ENCODE measurements at regions not wholly inside any gene's neighbourhood (a gene's known extent, or its start where the extent isn't known, plus 50 kb on each side); places are given as distances from the start of the nearest gene placed in this dataset.
A peak's percentile ranks its signal among the peaks of the same experiment; 100 is the strongest.
"Not testable (repeated sequence)": the region's sequence is repeated elsewhere in the genome, so short reads cannot be mapped to it uniquely, and the experiment has no call there.

DNA sequence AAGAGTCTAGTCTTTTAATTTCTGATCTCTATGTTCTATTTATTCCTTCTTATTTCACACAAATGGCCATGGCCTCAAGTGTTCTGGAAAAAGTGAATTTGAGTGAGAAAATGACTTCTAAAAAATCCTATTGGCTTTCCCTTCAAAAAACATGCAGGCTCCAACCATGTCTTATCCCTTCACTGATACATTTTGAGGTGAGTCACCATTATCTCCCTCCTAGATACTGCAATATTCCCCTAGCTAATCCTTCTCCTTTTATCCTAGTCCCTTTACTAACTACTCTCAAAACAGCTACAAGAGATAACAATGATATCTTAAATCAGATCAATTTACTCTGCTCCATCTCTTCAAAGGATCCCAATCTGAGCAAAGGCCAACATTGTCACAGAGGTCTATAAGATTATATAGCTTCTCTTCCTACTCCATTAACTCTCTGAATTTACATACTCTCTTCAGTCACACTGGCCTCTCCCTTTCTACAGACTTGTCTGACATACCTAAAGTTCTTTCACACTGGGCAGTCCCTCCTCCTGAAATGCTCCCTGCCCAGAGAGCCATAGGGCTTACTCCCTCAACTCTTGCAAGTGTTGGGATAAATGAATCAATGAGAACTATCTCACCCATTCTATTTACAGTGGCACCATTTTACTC, 129.2 kb downstream of the TENT5A start:
- no peak for DNase-seq

DNA sequence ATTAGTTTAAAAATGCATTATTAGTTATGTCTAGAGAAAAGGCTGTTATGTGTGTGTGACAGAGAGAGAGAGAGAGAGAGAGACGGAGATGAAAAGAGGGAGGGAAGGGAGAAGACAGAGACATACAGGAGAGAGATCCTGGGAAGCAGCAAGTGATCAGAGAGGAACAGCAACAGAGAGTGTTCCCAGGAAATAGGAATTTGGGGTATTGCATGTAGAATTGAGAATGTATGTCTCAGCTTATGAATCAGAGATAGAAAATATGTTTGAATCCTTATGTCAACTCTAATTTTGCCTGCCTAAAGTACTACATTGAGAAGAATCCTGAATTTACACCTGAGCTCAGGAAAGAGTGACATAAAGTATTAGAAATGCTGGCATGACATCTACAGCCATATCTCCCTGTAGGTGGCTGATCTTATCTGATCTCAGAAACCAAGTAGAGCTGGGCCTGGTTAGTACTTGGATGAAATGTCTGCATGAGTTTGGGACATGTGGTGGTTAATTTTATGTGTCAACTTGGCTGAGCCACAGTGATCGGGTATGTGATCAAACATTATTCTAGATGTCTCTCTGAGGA, 130.6 kb downstream of the TENT5A start:
- no peak for DNase-seq

DNA sequence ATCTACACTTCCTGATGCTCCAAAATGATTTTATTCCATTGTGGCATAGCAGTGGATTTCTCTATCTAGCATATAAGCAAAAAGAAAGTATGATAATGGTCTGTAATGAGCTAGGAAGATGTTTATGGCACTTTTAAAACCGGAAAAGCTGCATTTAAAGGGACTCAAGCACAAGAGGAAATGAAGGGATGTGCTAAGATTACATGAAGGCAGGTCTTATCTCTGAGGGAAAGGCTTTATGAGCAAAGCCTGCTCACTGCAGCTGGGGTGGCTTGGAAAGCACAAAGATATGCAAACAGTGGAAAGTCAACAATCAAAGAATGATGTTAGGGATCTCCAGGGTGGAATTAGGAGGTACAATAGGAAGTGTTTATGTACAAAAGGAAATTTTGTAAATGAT, 138.2 kb downstream of the TENT5A start:
- DNase-seq: peak; percentile 72

DNA sequence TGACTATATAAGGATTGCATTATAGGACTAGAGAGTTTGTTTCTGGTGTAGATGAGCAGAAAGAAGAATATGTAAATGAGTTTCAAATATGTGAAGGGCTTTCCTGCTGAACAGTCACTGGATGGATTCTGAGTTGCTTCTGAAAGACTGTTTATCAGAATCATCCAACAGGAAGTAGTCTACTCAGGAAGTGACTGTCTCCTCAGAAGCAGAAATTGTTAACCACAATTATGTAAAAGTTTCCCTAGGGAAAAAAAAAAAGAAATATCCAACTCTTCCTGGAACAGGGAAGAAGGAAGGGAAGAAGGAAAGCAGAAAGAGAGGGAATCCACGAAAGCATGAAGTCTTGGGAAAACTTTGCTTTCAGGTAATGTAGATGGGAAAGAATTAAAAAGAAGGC, 138.9 kb downstream of the TENT5A start:
- DNase-seq: no peak

DNA sequence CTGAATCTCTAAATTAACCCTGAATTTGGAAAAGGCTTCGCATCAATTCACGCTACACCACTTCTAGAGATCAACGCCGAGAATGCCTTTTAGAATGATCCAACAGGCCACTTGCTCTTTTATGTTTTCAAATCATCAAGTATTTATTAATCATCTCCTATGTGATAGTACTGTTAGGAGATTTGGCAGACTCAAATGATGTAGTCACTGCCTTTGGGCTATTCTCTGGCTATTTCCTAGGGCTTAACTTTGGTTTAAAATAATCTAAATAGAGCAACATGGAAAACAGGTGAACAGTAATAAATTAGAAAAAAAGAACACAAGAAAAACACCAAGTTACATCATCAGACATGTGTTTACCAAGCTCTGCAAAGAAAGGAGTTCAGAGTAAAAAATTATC, 140.3 kb downstream of the TENT5A start:
- no peak for DNase-seq

DNA sequence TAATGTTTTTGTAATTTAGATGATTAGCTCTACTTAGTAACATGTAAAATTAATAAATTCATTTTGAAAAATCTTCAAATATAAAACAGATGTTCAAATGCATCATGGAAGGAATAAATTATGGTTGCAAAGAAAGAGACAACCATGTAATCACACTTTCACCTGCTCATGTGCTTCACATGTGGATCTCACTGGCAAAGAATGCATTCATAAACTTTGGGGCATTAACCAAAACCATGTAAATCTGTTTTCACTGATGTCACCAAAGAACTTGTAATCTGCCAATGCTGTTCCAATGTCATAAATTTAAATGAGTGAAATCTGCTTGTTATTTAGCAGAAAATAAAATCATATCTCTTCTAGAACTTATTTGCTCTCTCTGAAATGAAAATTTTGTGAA, 142.7 kb downstream of the TENT5A start:
- no peak for DNase-seq

DNA sequence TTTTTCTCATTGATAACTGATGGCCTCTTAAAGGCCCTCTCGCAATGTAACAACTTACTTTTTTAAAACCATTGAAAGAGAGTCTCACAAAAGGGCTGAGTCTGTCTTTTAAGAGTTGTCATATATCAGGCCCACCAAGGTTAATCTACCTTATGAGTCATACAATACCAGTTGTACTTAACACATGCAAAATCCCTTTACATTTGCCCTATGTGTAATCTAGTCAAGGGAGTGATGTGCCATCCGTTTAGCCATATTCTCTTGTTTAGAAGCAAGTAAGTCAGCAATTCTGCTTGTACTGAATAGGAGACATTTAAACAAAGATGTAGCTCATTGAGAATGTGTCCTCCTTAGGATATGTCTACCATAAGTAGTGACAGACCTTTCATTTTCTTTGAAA, 143.7 kb downstream of the TENT5A start:
- DNase-seq: no peak

DNA sequence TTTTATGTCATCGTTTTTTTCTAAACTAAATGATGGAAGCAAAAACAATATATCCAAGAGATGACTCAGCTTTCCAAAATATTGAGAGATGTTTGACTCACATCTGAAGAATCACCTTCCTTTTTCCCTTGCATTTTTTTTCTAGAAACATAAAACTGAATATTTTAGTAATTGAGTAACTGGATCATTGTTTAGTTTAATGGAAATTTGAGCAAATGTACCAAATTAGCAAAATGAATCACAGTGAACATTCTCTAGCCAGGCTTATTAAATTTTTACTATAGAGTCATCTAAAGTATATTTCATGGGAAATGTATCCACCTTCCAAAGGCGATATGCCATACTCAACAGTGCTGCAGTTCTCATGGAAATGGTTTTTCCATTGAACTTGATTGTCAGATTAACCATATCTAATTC, 145.5 kb downstream of the TENT5A start:
- DNase-seq: no peak

DNA sequence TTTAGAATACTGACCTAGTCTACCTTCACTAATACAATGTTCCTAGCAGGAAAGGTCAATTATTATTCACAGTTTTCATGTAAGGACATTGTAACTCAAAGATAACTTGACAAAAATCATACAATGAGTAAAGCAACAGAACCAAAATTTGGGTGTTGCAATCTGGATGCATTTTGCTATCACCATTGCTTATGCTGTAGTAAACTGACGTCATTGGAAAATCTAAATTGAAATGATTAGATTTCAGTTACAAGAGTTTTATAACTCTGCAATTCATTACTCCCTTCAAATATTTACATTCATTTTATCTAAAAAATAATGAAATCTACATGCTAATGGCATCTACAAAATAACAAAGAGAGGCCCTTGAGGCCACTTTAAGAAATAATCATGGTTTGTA, 147.0 kb downstream of the TENT5A start:
- DNase-seq: no peak

DNA sequence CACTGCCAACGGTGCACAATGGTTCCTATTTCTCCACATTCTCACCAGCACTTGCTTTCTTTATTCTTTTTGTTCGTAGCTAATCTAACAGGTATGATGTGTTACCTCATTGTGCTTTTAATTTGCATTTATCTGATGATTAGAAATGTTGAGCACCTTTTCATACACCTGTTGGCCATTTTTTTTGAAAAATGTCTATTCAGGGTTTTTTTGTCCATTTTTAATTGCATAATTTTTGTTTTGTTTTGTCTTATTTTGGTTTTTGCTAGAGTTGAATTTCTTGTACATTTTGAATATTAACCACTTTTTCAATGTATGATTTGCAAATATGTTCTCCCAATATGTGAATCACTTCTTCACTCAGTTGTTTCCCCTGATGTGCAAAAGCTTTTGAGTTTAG, 150.6 kb downstream of the TENT5A start:
- no peak for DNase-seq

DNA sequence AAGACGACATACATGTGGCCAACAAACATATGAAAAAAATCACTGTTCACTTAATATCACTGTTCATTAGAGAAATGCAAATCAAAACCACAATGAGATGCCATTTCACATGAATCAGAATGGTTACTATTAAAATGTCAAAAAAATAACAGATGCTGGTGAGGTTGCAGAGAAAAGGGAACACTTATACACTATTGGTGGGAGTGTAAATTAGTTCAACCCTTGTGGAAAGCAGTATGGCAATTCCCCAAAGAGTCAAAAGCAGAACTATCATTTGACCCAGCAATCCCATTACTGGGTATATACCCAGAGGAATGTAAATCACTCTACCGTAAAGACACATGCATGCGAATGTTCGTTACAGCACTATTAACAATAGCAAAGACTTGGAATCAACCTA, 152.0 kb downstream of the TENT5A start:
- not testable (repeated sequence) for DNase-seq

DNA sequence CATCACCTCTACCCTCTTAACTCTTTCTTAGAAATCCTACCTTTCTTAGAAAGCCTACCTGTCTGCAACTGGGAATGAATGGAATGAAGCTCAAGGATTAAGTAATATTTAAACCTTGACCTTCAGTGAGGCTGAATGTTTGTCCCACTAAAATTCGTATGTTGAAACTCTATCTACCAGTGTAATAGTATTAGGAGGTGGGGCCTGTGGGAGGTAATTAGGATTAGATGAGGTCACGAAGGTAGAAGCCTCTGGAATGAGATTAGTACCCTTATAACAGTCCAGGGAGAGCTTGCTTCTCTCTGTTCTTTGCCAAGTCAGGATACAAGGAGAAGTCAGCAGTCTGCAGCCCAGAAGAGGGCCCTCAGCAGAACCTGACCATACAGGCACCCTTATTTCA, 158.0 kb downstream of the TENT5A start:
- no peak for DNase-seq

DNA sequence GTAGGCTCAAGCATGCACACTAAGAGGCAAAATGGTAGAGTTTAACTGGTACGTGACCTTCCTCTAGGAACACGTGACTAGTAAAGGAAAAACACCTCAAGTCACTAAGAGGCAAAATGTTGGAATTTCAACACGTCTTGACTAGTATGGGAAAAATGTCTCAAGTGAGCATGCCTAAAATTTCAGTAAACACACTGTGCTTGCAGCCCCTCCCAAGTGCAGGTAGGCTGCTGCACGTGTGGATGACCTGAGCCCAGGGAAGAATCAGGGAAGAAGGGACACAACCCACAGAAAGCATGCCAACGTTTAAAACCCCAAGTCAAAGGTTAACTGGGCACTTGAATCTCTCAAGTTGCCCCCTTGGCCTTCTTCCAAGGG, 162.2 kb downstream of the TENT5A start:
- no peak for DNase-seq

DNA sequence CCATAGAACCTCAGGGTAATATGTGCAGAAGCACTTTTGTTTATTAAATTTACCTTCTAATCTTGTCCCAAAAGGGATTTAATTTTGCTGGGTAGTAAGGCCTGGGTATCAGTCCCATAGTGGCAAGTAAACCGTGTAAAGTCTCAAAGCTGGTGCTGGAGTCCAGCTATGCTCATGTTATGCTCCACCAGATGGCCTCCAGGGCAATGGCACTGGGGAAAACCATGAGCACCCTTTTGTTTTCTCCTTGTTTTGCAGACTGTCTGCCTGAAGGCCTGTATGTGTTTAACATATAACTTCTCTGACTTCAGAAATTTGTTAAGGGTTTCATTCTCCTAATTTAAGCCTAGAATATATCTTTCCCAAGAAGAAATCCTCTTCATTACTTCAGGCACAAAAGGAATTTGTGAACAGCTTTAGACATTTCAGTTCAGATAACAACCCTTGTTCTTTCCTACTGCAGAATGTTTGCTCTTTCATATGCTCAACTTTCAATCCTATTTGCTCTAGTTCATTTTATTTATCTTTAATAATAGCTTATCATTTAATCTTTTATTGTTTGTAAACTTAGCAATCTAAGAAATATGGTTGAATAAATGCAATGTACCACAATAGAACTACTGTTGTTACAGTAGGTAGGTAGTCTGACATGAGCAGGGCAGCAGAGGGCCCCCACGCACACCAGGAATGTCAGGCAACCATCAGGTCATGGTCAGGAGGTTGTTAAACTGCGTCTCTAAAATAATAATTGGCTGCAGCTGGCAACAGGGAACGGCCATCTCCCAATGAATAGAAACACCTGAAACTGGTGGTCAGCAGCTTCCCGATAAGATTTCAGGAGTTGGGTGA, 162.8 kb downstream of the TENT5A start:
- DNase-seq: peak; percentile 51

DNA sequence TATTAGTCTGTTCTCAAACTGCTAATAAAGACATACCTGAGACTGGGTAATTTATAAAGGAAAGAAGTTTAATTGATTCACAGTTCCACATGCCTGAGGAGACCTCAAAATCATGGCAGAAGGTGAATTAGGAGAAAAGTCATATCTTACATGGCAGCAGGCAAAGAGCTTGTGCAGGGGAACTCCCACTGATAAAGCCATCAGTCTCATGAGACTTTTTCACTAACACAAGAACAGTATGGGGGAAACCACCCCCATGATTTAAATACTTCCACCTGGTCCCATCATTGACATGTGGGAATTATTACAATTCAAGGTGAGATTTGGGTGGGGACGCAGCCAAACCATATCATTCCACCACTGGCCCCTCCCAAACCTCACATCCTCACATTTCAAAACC, 166.8 kb downstream of the TENT5A start:
- not testable (repeated sequence) for DNase-seq

DNA sequence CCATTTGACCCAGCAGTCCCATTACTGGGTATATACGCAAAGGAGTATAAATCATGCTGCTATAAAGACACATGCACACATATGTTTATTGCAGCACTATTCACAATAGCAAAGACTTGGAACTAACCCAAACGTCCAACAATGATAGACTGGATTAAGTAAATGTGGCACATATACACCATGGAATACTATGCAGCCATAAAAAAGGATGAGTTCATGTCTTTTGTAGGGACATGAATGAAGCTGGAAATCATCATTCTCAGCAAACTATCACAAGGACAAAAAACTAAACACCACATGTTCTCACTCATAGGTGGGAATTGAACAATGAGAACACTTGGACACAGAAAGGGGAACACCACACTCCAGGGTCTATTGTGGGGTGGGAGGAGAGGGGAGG, 168.3 kb downstream of the TENT5A start:
- not testable (repeated sequence) for DNase-seq

DNA sequence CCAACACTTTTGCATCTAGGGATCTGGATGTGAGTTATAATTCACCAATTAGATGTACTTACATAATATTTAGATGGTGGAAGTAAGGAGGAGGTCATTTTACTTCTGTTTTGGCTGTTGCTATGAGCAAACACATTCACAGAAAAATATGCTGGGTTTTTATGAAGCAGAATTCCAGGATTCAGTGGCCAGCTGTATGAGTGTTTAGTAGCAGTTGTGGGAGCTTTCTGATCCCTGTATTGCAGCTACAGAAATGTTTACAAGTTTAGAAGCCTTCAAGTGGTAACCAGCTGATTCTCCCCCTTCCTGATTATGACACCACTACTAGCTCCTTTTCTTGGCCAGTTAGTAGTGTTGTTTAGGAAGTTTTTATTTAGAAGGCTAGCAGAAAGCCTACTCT, 177.0 kb downstream of the TENT5A start:
- no peak for DNase-seq

DNA sequence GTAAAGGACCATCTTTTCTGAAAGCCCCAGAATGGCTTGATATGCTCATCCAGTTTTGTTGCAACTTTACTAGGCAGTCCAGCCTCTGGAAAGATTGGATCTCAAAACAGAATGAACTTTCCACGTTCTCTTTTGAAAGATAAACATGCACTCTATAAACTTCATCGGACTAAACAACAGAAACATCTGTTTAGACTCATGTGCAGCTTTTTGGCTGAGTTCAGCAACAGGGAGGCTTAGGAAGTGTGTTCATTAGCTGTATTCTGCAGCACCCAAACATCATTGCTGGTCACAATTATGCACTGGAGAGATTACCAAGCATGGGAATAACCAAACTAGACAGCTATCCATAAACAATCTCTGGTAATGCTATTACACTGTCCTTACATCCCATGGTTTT, 180.5 kb downstream of the TENT5A start:
- no peak for DNase-seq

DNA sequence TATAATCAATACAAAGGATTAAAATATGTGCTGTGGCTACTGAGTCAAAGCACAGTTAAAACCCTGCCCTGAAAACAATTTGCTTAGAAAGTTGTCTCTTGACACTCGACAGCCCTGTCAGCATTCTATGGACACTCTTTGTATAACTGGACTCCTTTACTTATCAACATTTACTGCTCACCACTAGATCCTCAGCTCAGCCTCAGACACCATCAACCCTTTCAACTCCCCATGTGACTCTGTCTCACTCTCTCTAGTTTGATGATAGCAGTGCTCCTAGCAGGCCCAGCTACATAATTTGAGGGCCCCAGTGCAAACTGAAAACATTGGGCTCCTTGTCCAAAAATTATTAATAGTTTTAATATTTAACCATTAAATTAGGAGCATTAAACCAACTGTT, 181.8 kb downstream of the TENT5A start:
- DNase-seq: no peak

DNA sequence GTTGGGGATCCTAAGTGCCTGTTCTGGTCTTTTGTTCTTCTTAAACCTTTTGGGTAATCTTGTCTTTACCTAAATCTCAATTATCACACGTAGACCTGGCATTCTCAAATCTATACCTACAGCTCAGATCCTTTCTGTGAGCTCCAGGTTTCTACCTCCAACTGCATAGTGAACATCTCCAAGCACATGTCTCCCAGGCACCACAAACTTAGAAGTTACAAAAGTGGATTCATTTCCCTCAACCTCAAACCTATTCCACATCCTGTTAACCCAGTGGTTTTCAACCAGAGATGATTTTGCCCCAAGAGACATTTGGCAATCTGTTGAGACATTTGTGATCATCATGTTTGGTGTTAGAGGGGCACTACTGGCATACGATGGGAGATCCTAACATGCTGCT, 183.5 kb downstream of the TENT5A start:
- no peak for DNase-seq

DNA sequence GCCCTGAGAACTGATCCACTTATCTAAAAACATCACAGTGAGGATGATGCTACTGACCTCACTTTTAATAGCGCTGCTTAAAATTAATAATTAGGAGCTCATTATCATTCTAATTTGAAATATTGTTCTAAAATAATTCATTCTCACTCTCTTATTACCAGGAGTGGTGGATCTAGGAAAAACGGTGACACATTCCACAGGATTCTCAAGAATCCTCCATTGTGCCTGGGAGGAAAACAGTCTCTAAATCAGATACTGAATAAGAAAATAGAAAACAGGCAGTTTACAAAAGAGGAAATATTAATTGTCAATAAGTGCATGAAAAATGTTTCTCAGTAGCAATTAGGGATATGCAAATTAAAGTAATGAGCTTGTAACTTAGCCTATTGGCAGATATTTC, 187.4 kb downstream of the TENT5A start:
- no peak for DNase-seq

DNA sequence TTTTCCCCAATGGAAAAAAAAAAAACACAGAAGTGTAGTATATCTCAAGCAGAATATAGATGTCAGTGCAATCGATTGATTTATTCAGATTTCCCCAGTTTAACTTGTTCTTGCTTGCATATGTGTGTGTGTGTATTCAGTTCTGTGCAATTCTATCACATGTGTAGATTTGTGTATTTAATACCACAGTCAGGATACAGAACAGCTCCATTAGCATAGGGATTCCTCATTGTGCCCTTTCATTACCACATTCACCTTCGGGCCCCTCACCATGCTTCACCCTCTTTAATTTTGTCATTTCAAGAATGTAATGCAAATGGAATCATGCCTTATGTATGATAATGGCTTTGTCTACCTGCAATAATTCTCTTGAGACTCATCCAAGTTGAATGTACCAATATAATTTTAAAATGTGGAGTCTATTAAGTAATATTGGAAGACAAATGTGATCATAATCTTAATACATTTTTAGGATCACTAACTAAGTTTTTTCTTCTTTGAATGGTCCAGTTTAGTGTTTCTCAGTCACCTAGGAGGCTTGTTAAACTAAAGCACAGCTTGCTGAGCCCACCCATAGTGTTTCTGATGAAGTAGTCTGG, 187.9 kb downstream of the TENT5A start:
- DNase-seq: no peak

DNA sequence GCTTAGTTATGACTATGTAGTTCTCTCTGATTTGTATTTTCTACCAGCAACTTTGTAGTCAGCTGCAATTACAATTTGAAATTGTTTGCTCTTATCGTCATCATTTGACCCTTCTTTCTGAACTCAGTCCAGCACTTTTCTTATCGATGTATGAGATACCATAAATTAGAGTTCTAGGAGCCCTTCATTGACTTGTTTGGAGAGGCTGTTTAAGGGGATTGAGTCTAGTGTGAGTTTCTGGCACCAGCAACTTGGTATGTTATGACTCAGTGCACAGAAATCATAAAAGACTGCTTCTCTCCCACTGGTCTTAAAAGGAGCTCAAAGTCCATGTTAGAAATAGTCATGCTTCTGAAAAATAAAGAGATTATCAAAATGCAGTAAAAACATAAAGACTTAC, 190.3 kb downstream of the TENT5A start:
- peak; percentile 39 for DNase-seq

DNA sequence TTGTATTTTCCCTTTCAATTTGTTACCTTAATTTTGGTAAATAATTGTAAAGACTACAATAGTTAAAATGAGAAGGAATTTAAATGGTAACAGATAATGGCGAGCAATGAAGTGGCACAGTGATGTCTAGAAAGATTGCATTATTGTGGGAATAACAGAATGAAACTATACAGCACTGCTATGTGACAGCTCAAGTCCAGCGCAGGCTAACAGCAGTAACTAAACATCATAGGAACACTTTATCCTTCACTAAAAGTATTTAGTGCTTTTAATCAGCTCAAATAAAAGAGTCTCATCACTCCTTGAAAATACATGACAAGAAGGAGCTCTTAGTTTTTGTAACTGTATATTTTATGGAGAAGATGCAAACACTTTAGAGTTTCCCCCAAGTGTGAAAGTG, 190.8 kb downstream of the TENT5A start:
- DNase-seq: no peak

Data from NCI-H748 treated with DMSO at 0.1 percent for 48 hours (cell line).